Suprapubic skin (tissue), 4 donors: ENCODE measurements at regions not wholly inside any gene's neighbourhood (a gene's known extent, or its start where the extent isn't known, plus 50 kb on each side); places are given as distances from the start of the nearest gene placed in this dataset.

Source experiments
- EP300 ChIP-seq: sonication (generic); formaldehyde crosslinking; IDR thresholded peaks from one replicate; pipeline ENCODE4 v1.6.1; 2017; ENCODE audit warnings: antibody characterized with exemption
- POLR2A ChIP-seq, 2 donors: fragments of 450-650 bp; IDR thresholded peaks; one replicate each; pipeline ENCODE4 v1.6.1; 2017; ENCODE audit warnings: antibody characterized with exemption in 2 of 2, mild to moderate bottlenecking in 2 of 2, moderate library complexity in 2 of 2
- POLR2AphosphoS5 ChIP-seq, 3 donors: sonication (generic); formaldehyde crosslinking; IDR thresholded peaks; one replicate each; pipeline ENCODE4 v1.6.1; 2017; ENCODE audit warnings: antibody characterized with exemption in 3 of 3
- TF ChIP-seq, protein P1 (sequence below), 2 donors: fragments of 200-600 bp in 1 of 2; fragments of 450-650 bp in 1 of 2; sonication (generic) in 1 of 2; IDR thresholded peaks; one replicate each; pipeline ENCODE4 v1.5.1; 2016 to 2019; ENCODE audit warnings: antibody characterized with exemption in 2 of 2, mild to moderate bottlenecking in 1 of 2, moderate library complexity in 1 of 2

GRCh38 chr2:210860276-210860675 is 303.9 kb downstream of the CPS1 start:
- TF ChIP-seq POLR2A (IDR thresholded peaks at IDR 0.05) (no peak), POLR2AphosphoS5 (IDR thresholded peaks at IDR 0.05) (no peak), EP300 (no peak)
- TF ChIP-seq, protein P1, sequence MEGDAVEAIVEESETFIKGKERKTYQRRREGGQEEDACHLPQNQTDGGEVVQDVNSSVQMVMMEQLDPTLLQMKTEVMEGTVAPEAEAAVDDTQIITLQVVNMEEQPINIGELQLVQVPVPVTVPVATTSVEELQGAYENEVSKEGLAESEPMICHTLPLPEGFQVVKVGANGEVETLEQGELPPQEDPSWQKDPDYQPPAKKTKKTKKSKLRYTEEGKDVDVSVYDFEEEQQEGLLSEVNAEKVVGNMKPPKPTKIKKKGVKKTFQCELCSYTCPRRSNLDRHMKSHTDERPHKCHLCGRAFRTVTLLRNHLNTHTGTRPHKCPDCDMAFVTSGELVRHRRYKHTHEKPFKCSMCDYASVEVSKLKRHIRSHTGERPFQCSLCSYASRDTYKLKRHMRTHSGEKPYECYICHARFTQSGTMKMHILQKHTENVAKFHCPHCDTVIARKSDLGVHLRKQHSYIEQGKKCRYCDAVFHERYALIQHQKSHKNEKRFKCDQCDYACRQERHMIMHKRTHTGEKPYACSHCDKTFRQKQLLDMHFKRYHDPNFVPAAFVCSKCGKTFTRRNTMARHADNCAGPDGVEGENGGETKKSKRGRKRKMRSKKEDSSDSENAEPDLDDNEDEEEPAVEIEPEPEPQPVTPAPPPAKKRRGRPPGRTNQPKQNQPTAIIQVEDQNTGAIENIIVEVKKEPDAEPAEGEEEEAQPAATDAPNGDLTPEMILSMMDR (IDR thresholded peaks at IDR 0.05) = no peak
